ENCODE measurements at regions not wholly inside any gene's neighbourhood (a gene's known extent, or its start where the extent isn't known, plus 50 kb on each side); places are given as distances from the start of the nearest gene placed in this dataset.

- no peak for DNase-seq (ENCODE audit: low read depth, low spot score)
- in situ Hi-C loops (cut with MboI), result loop anchor here (10.0 kb wide), 1 partner anchor 60 kb away; no protein-coding TSS in a partner anchor
These were observed 117.7 kb upstream of the NCOR2 start for GRCh38 chr12:124684971-124685688.

GRCh38 chr12:124684496-124684895 is 117.1 kb upstream of the NCOR2 start:
- BruUV-seq (replicated peaks), result no TSS peak
- H3K4me1 ChIP-seq (ENCODE audit: control insufficient read depth, insufficient read depth, low read length), result peaks cover 22% of the 10 kb centered on the region
- no peak overlapping the region for H3K9ac ChIP-seq (ENCODE audit: control insufficient read depth, insufficient read depth, low read length)
- TF ChIP-seq ZNF622 (IDR thresholded peaks at IDR 0.05) (no peak), SPI1 (IDR thresholded peaks at IDR 0.05; ENCODE audit: borderline replicate concordance, insufficient read depth, low read depth, low read length) (peak; percentile 87), IRF4 (IDR thresholded peaks at IDR 0.05; ENCODE audit: low read depth, low read length) (0 out of 2 replicates have a peak, but pooled peaks have one; percentile 19), IKZF2 (IDR thresholded peaks at IDR 0.05) (0 out of 4 replicates have a peak, but pooled peaks of 1 of the 2 experiments have one; percentile 15)
- H3K9me3 ChIP-seq (replicated peaks; ENCODE audit: control insufficient read depth, insufficient read depth, low read length), result no peaks in the 10 kb centered on the region; the same call in 2 of the 3 replicates
- H3K79me2 ChIP-seq (ENCODE audit: control insufficient read depth, insufficient read depth, low read length), result no peaks in the 10 kb centered on the region
- ChIA-PET SMC1A (ENCODE audit: uncharacterized antibody, unreplicated experiment) (interaction anchor here (1.0 to 1.1 kb wide), 2 partner anchors 12 to 36 kb away, joined by 3 read pairs; no protein-coding TSS in a partner anchor), CTCF (no interaction called here), RAD21 (ENCODE audit: unreplicated experiment) (interaction anchor here (1.4 kb wide), 1 partner anchor 648 kb away, joined by 3 read pairs; no protein-coding TSS in a partner anchor), POLR2A (no interaction called here)
- no peak overlapping the region for H3K4me3 ChIP-seq
- in situ Hi-C loops (cut with MboI) (loop anchor here (10.0 kb wide), 1 partner anchor 60 kb away; no protein-coding TSS in a partner anchor), intact Hi-C loops (cut with micrococcal nuclease; ENCODE audit: unreplicated experiment) (loop anchor here (5.0 to 10.0 kb wide), 2 partner anchors 137 to 230 kb away; no protein-coding TSS in a partner anchor)
- H4K20me1 ChIP-seq (ENCODE audit: control insufficient read depth, insufficient read depth), result no peaks in the 10 kb centered on the region
- no peaks in the 10 kb centered on the region for H3K36me3 ChIP-seq (ENCODE audit: control insufficient read depth in 2 of 2, insufficient read depth in 2 of 2, low read length in 1 of 2)
- ATAC-seq (peak; percentile 19), DNase-seq (ENCODE audit: low read depth, low spot score) (no peak), FAIRE-seq (no peak)
- no peak overlapping the region for H3K27ac ChIP-seq (ENCODE audit: control insufficient read depth, insufficient read depth)
- H3K4me2 ChIP-seq (ENCODE audit: control insufficient read depth, insufficient read depth), result peak overlapping the region; percentile 59; the same call in 1 of the 2 replicates
- H3K27me3 ChIP-seq (replicated peaks in 1 of 2; ENCODE audit: control insufficient read depth in 2 of 2, insufficient read depth in 2 of 2, low read length in 1 of 2), result 0 out of 4 replicates have a peak, but pooled peaks cover 0 to 3% of the 10 kb centered on the region in 2 experiments
- WGBS (ENCODE audit: insufficient coverage, insufficient replicate concordance, low lambda C conversion rate, missing lambda C conversion rate), result 37% methylated on average over 7 of the region's 7 CpGs
- no peak overlapping the region for H2AFZ ChIP-seq (ENCODE audit: control insufficient read depth, low read depth, low read length)

More at GRCh38 chr12:124684971-124685688, 117.7 kb upstream of the NCOR2 start:
- no TSS peak for BruUV-seq (replicated peaks)
- no peaks in the 10 kb centered on the region for H4K20me1 ChIP-seq (ENCODE audit: control insufficient read depth, insufficient read depth)
- 40% methylated on average over 18 of the region's 18 CpGs for WGBS (ENCODE audit: insufficient coverage, insufficient replicate concordance, low lambda C conversion rate, missing lambda C conversion rate)
- ChIA-PET POLR2A (interaction anchor here (0.6 to 1.1 kb wide), 2 partner anchors 85 to 139 kb away, joined by 3 to 5 read pairs; no protein-coding TSS in a partner anchor), CTCF (interaction anchor here (1.0 kb wide), 1 partner anchor 25 kb away, joined by 3 read pairs; no protein-coding TSS in a partner anchor), RAD21 (ENCODE audit: unreplicated experiment) (interaction anchor here (1.4 kb wide), 1 partner anchor 649 kb away, joined by 3 read pairs; no protein-coding TSS in a partner anchor), SMC1A (ENCODE audit: uncharacterized antibody, unreplicated experiment) (interaction anchor here (1.0 to 1.1 kb wide), 2 partner anchors 11 to 37 kb away, joined by 3 read pairs; no protein-coding TSS in a partner anchor)
- H3K27ac ChIP-seq (ENCODE audit: control insufficient read depth, insufficient read depth), result no peak overlapping the region
- no peaks in the 10 kb centered on the region for H3K27me3 ChIP-seq (replicated peaks in 1 of 2; ENCODE audit: control insufficient read depth in 2 of 2, insufficient read depth in 2 of 2, low read length in 1 of 2)
- H3K79me2 ChIP-seq (ENCODE audit: control insufficient read depth, insufficient read depth, low read length), result no peaks in the 10 kb centered on the region
- no peak overlapping the region for H3K4me3 ChIP-seq
- H3K9me3 ChIP-seq (replicated peaks; ENCODE audit: control insufficient read depth, insufficient read depth, low read length), result no peaks in the 10 kb centered on the region; the same call in 2 of the 3 replicates
- no peak overlapping the region for H3K9ac ChIP-seq (ENCODE audit: control insufficient read depth, insufficient read depth, low read length)
- TF ChIP-seq JUNB (IDR thresholded peaks at IDR 0.05) (peak; percentile 33; the same call in 1 of the 2 replicates), FOXK2 (IDR thresholded peaks at IDR 0.05) (no peak), IKZF1 (conservative IDR thresholded peaks at IDR 0.05) (peak; percentile 37)
- no peak overlapping the region for H2AFZ ChIP-seq (ENCODE audit: control insufficient read depth, low read depth, low read length)
- H3K4me1 ChIP-seq (ENCODE audit: control insufficient read depth, insufficient read depth, low read length), result peaks cover 22% of the 10 kb centered on the region
- ATAC-seq (peak; percentile 60), FAIRE-seq (no peak)
- intact Hi-C loops (cut with micrococcal nuclease; ENCODE audit: unreplicated experiment), result loop anchor here (5.0 to 10.0 kb wide), 2 partner anchors 138 to 230 kb away; no protein-coding TSS in a partner anchor
- peak overlapping the region; percentile 59 for H3K4me2 ChIP-seq (ENCODE audit: control insufficient read depth, insufficient read depth)
- H3K36me3 ChIP-seq (ENCODE audit: control insufficient read depth in 2 of 2, insufficient read depth in 2 of 2, low read length in 1 of 2), result no peaks in the 10 kb centered on the region
